Activated CD8-positive, alpha-beta memory T cell treated with anti-CD3 and anti-CD28 coated beads, Interleukin-2, amount 50 U/mL, for 24 hours (primary cell): ENCODE measurements at regions not wholly inside any gene's neighbourhood (a gene's known extent, or its start where the extent isn't known, plus 50 kb on each side); places are given as distances from the start of the nearest gene placed in this dataset.

Experiments
- DNase-seq: peaks from one replicate; pipeline ENCODE4 v3.0.0-alpha.2; 2020; ENCODE audit errors: extremely low read depth

DNA sequence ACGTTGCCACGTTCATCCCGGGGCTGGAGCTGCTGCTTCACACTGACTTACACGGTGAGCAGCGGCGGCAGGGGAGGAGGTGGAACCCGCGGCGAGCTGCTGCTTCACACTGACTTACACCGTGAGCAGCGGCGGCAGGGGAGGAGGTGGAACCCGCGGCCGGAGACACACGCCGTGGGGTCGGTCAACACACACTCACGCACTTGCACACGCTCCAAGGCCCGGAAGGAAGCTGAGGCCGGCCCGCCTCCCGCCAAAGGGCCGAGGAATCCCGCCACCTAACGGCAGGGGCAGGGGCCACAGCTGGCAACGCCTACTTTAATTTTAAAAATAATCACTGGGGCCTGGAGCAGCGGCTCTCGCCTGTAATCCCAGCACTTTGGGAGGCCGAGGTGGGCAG lies 94.4 kb upstream of the FOXC1 start:
- no peak for DNase-seq

DNA sequence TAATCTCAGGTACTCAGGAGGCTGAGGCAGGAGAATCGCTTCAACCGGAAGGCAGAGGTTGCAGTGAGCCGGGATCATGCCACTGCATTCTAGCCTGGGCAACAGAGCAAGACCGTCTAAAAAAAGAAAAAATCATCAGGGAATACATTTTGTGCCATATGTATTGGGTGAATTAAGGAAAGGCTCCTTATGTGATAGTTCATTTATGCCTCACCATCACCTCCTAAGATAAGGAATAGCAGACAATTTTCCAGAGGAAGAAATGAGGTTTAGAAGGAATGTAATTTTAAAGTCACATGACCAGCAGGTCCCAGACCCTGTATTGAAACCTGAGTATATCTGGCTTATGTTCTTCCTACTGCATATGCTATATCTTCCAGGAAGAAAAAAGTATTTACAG lies 93.9 kb upstream of the FOXC1 start:
- no peak for DNase-seq

DNA sequence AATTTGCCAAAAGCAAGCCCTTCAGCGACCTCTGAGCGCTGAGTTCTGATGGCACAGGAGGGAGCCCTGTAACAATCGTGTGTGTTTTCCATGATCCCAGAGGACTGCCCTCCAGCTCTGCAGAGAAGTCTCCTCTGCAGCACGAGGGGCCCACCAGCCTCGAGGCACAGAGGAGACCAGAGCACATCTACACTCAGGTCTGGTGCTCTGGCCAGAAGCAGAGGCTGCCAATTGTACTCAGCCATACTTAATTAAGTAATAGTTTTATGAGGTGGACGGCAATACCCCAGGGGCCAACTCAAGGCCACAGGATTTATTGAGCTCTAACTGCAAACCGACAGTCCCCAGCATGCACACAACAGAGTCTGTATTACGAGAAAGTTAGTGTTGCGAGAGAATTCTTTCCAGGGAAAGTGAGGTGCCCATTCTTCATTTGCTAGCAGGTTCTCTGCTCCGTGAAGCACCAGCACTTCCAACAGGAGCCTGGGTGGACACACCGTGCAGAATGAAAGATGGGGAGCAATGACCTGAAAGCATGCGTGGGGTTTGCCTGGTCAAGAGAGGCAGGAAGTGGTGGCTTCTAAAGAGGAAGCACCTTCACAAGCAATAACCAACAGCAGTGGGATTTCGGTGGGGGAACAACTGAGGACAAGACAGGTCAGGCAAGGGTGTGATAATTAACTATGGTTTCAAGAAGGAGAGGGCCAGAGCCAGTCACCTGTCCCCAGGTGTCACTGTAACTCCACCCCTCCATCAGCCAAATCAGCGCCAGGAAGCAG lies 92.8 kb upstream of the FOXC1 start:
- DNase-seq: no peak

DNA sequence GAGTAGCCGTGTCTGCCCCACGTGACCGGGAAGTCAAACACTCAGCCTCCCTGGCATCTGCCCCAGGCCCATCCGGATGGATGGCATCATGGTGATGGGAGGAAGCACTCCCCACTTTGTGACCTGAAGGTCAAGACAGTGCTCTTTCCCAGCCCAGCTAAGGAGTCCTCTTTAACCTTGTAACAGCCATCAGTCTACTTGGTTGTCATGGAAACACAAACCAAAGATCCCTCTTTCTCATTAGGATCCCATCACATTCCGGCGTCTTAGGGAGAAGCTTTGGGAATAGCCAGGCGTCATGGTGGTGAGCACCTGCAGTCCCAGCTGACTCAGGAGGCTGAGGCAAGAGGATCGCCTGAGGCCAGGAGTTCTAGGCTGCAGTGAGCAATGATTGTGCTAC lies 90.9 kb upstream of the FOXC1 start:
- DNase-seq: no peak

DNA sequence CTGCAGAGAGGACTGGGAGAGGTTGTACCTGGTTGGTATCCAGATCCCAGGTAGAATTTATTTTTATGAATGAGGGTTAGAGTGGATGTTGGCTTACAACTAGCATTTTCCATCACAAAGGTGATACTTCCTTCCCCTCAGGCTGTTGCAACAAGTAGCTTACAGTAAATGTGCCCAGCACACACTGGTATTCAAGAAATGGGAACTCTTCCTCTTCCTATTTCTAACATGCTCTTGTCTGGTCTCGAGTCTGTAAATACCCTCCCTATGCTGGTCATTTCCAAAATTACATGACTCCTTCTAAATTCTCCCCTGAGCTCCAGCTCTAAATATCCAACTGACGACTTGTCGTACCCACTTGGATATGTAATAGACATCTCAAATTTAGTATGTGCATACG lies 90.1 kb upstream of the FOXC1 start:
- no peak for DNase-seq

DNA sequence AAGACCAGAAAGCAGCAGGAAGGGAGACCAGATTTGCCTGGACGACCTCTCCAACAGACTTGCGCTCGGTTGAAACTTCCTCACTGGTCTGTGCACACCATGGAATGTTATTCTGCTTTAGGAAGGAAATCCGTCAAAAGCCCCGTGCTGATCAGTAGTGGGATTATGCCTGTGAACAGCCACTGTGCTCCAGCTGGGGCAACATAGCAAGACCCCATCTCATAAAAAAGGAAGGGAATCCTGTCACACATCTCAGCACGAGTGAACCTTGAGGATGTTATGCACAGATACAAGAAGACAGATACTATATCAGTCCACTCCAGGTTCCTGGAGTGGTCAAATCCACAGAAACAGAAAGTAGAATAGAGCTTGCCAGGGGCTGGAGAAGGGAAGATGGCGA lies 86.9 kb upstream of the FOXC1 start:
- DNase-seq: no peak

DNA sequence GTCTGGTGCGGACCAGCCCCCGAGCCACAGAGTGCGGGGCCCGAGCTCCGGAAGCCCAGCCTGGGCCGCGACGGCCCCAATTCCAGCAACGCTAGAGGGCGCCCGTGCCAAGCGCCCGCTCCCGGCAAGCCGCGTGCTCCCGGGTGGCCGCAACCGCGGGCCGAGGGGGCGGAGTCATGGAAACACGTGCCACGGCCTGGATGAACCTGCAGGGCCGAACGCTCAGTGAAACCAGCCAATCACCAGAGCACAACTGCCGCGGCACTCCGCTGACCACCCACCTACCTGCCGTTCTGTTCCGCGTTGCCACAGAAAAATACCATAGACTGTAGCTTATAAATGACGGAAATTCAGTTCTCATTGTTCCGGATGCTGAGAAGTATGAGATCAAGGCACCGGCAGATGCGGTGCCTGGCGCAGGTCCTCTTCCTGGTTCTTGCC lies 85.7 kb upstream of the FOXC1 start:
- DNase-seq: peak; percentile 46

DNA sequence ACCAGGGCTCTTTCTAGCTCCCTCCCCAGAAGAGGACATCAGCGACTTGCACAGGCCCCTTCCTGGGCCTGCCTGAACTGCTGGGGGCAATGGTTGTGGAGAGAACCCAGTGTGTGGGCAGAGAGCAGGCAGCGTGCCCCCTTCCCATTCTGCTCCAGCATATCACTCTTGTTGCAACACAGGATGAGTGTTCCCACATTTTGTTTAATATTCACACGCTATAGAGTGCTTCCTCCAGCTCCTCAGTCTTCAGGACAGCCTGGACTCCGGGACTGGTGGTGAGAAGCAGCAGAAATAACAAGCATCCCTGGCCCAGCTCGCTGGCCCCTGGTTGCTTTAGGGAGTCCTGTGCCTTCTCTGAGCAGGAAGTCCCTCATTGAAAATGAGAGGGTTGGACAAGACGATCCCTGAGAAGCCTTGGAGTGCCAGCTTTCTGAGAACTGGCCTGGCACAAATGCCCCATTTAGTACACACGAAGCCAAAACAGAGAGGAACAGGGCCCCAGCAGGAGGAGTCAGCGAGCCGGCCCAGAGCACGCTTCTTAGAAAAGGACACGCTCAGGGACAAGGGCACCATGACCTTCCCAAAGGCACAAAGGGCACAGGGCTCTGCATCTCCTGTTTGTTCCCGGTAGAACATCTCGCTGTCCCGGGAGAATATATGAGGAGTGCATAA lies 84.2 kb upstream of the FOXC1 start:
- DNase-seq: no peak

DNA sequence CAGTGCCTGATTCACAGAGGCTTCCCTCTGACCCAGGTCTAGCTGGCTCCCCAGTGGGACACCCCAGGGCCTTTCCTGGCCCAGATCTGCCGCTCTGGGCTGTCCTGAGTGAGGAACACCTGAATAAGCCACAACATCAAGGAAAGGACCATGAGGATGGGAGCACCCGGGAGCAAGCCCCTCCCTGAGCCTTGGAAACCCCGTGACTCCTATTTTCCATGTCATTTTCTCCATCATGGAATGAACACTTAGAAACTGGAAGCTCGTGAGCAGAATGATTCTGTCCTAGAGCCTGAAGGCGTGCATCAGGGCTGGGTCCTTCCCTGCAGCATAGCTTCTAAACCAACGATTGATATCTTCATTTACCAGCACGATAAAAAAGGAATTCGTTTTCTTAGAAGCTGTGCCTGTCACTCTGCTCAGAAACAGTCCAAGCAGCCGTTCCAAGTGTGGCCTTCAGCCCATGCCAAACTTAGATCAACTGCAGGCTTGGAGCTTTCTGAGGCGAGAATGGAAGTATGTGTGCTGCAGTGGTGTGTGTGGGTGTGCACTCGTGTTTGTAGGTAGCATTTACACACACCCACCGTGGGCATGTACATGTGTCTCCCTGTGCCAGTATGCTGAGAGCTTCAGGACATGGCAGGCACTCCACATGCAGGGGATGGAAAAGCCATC lies 83.2 kb upstream of the FOXC1 start:
- DNase-seq: no peak

DNA sequence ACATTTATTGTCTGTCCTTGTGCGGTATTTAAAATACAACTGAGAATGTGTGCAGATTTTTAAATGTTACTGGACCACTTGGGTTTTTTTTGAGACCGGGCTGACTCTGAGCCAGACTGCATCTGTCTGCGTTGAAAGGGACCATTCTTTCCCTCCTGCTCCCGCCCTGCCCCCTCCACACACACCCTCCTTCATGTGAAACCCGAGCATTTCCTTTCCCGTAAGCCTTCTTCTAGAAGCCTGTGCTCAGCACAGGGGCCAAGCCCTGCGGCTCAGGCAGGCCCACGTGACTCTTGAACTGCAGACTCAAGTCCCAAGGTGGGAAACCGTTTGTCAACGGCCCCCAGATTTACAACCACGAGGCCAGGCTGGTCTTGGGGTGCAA lies 82.7 kb upstream of the FOXC1 start:
- DNase-seq: no peak

DNA sequence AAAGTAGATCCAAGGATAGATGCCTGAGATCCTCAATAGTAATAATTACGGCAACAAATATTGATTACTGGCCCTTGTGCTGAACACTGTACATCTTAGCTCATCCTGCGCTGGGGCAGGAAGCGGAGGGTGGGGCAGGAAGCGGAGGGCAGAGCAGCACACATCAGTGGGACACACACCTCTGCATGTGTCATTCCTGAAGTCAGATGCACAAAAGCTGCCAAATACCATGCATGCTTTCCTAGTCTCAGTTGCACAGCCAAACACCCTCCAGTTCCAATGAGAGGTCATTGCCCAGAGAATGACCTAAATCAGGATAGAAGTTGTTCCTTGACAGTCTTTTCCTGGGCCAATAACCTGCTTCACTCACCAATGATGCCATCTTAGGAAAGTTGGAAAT lies 74.4 kb upstream of the FOXC1 start:
- DNase-seq: no peak

DNA sequence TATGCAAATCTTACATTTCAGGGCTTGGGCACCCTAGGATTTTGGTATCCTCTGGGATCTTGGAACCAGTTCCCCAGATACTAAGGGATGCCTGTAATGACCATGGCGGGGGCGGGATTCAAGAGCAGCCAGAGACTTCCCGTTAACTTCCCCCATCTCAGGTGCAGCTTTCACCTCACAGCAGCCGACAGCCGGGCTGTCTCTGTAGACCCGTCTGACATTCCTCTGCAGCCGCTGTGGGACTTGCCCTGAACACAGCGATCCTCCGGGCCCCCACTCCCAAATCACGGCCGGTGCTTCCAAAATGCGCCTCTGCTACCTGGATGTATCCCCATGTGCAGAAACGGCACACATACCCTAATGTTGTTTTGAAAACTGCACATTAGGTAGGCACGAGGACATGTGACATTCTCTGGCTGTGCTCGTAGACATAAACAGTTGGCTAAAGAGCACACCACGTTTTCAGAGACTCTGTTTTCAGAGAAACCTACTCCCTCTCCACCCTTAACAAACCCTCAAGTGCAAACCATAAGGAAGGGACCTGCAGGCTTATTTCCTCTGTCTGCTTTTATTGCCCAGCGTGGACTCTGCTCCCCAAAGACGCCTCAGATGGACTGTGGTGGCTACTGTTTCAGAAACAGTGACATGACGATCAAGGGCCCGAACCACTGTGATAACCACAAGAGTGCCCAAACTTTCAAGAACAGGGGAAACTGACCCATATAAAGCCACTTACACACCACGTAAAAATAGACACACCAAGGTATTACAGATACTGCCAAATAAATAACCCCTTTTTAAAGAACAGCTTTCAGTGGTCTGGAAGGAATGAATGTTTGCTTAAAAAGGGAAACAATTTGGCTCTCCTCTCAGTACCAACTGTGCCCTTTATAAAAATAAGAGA lies 72.9 kb upstream of the FOXC1 start:
- no peak for DNase-seq

DNA sequence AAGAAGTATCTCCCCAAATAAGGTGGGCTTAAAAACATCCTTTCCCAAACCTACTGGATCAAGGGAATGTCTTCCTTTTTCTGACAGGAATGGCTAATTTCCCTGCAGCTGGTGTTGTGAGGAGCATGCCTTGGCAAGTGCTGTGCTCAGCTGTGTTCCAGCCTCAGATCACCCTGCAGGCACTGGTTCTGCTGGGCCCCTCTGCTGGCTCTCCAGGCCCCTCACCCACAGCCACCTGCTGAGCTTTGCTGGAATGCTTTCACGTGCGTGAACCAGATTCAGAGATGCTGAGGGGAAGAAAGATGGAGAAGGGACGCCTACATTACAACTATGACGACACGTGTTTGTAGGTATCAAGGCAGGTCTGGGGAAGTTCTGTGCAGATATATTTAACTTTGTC lies 71.3 kb upstream of the FOXC1 start:
- DNase-seq: no peak

DNA sequence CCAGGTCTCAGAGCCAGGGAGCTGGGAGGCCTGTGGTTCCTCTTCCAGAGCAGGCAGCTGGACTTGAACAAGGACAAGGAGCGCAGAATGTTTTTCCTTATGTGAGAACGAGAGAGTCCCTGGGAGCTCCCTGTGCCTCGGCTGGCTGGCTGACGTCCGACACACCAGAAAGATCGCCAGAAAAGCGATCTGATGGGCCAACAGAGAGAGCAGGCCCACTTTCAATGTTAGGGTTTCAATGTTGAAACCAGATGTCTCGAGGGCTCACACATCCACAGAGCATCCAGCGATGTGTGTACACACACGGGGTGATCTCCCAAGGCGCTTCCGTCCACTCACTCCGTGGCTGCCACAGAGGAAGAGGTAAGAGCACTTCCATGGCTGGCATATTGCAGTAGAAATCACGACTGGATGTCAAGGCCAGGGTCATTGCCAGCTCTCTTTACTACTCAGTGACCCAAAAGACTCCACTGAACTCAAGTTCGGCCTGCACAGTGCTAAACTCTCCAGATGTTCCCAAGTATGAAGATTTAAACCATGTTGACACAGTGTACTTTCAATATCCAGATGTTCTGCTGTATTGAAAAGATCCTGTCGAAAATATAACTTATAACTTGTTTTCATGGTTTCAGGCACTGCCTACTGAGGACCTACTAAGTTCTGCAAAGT lies 70.8 kb upstream of the FOXC1 start:
- no peak for DNase-seq

DNA sequence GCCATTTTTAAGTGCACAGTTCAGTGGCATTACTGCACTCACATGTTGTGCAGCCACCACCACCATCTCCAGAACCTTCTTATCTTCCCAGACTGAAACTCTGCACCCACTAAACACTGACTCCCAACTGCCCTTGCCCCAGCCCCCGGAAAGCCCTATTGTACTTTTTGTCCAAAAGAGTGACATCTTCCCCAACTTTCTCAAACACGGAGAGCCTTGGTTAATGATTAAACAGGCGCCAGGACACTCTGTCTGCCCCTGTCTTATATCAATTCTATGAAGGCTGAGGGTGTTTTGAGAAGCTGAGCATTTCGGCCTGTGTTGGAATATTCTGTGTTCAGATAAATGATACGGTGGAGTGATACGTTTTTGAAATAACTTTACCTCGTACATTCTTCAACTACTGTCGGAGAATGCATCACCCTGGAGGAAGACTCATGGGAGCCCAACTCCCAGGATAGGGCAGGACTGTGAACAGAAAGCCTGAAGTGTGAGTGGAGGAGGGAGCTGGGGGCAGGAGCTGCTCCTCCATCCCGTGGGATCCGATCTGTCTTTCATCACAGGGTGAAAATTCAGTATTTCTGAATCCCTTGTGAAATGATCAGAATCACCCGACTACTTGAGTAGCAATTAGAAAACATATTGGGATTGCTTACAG lies 68.7 kb upstream of the FOXC1 start:
- no peak for DNase-seq

DNA sequence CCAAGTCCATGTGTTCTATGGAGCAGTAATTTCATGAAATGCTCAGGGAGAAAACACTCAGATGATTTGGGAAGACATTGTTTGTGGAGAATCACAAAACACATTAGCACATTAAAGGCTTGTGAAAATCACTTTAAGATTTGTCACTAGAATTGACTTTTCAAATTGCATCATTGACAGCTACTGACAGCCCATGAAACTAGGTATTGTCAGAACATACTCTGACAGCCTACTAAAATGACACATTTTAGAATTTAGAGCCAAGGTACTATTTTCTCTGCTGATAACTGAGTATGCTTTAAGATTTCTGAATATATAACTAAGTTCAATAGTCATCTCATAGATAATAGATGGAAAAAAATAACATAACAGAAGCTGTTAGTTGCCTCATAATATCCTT lies 67.4 kb upstream of the FOXC1 start:
- DNase-seq: no peak

DNA sequence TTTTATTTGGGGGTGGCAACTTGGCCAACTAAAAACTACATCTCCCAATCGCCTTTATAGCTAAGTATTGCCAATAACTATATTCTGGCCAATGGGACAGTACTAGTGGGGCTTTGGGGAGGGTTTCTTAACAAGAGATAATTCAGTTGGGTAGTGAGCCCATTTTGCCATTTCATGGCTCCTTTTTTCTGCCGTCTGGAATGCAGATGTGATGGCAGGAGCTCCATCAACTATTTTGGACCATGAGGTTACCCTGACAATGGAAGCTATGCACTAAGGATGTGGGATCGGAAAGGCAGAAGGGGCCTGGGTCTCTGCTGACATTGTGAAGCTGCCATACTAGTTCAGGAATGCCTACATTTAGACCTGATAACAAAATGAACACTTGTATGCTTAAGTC lies 67.0 kb upstream of the FOXC1 start:
- no peak for DNase-seq

DNA sequence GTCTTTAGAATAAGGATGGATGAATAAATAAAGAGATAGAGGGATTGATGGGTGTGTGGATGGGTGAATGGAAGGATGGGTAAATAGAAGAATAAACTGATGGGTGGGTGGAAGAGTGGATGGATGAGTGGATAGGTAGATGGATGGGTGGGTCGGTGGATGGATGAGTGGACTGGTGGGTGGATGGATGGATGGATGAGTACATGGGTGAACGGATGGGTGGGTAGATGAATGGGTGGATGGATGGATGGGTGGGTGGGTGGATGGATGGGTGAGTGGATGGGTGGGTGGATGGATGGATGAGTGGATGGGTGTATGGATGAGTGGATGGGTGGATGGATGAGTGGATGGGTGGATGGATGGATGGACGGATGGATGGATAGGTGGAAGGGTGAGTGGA lies 65.7 kb upstream of the FOXC1 start:
- DNase-seq: no peak

DNA sequence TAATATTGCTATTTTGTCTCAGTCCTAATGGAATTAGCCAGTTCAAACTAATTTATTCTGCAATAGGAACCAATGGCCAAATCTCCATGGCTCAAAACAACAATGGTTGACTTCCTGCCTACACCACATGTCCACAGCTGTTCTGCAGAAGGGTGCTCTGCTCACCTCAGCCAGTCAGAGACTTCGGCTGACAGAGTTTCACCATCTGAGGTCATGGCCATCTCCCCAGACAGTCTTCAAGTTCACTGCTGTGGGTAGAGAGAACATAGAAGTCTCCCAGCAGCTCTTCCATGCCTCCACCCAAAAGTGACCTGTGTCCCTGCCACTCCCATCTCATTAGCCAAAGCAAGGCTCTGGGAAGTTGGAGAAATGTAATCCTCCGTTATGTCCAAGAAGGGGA lies 65.1 kb upstream of the FOXC1 start:
- no peak for DNase-seq

DNA sequence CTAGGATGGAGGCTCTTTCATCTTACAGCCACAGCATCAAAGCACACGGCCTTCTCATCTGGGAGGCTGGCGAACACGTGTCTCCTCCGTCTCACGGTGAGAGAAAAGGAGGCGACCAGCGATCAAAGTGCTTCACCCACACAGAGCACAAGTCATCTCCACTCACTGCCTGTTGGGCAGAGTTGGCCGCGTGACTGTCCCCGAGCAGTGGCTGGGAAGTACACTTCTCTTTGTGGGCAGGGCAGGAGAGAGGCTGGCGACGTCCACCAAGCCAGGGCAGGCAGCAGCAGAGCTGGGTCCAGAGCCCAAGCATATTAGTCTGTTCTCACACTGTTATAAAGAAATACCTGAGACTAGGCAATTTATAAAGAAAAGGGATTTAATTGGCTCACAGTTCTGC lies 64.1 kb upstream of the FOXC1 start:
- no peak for DNase-seq

DNA sequence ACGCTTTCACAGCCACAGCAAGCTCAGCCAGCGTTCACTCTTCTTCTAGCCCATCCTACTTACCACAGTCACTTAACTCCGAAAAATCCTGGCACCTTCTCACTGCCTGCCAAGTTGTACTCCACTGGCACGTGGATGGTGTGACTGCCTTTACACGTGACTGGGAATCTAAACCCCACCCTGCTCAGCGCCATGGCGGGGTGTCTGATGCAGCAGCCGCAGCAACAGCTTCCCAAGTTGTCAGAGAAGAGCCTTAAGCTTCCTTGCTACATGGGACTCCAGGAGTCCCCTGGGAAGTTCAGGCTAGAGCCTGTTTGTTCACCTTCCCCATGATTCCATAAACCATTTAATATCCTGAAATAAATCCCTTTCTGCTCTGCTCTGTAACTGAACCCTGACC lies 61.9 kb upstream of the FOXC1 start:
- no peak for DNase-seq
